Stimulated activated CD4-positive, alpha-beta T cell treated with anti-CD3 and anti-CD28 coated beads, Interleukin-12 subunit alpha, Interleukin-12 subunit beta, amount 100 ng/mL, for 4 hours (primary cell): ENCODE measurements at regions not wholly inside any gene's neighbourhood (a gene's known extent, or its start where the extent isn't known, plus 50 kb on each side); places are given as distances from the start of the nearest gene placed in this dataset.
"Not testable (repeated sequence)": the region's sequence is repeated elsewhere in the genome, so short reads cannot be mapped to it uniquely, and the experiment has no call there.

Experiments
- DNase-seq: peaks from one replicate; pipeline ENCODE4 v3.0.0-alpha.2; 2020

GRCh38 chr16:65392806-65393565, 271.1 kb upstream of the CDH11 start:
- no peak for DNase-seq

DNA sequence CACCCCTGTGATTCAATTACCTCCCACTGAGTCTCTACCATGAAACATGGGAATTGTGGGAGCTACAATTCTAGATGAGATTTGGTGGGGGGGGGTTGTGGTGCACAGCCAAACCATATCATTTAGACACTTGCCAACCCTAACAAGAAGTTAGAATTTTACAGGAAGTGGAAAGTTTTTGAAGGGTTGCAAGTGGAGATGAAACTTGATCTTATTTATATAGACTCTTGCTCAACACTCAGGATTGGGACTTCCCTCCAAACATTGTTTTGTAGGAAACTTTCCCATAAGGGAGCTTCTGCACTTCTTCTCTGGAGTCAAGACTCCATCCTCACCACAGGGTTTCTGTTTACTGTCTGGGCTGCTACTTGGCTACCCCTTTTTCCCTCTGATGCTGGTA, 266.7 kb upstream of the CDH11 start:
- no peak for DNase-seq

- DNase-seq = no peak
These were observed 264.8 kb upstream of the CDH11 start for GRCh38 chr16:65386672-65387071.

- DNase-seq = no peak
These were observed 262.6 kb upstream of the CDH11 start for GRCh38 chr16:65384441-65384840.

DNA sequence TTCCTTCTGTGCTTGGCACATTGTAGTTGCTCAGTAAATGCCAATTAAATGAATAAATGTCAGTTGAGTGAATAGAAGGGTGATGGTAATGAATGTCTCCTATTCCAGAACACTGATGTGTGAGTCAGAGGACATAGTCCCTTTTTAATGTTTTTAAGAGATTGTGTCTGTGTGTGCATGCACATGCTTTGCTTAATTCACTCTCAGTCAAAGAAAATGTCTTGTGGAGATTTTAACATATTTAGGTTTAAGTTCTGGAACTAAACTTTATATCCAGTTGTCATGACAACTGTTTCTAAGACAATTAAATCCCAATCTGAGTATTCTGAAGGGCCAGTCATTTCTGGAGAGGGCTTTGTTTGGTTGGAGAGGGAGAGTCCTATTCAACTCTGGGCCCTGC, 255.3 kb upstream of the CDH11 start:
- no peak for DNase-seq

GRCh38 chr16:65376601-65377000, 254.7 kb upstream of the CDH11 start:
- no peak for DNase-seq

GRCh38 chr16:65375651-65376050, 253.8 kb upstream of the CDH11 start:
- DNase-seq = no peak

DNA sequence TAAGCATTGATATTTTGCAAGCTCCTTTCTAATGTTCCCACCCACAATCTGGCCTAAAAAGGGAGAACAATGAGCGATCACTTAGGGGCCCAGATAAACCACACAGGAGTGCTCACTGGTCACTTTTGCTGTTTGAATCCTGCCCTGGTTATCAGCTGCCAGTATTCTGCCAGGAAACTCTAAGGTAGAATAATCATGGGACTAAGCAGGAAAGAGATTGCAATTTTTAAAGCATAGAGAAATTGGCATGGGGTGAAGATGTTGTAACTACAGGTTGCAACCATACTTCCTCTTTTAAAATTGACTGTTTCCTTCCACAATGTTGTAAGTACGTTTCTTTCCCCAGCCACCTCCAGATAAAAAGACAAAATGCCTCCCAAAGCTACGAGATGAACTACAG, 251.2 kb upstream of the CDH11 start:
- no peak for DNase-seq

- no peak for DNase-seq
These were observed 250.3 kb upstream of the CDH11 start for GRCh38 chr16:65372171-65372570.

DNA sequence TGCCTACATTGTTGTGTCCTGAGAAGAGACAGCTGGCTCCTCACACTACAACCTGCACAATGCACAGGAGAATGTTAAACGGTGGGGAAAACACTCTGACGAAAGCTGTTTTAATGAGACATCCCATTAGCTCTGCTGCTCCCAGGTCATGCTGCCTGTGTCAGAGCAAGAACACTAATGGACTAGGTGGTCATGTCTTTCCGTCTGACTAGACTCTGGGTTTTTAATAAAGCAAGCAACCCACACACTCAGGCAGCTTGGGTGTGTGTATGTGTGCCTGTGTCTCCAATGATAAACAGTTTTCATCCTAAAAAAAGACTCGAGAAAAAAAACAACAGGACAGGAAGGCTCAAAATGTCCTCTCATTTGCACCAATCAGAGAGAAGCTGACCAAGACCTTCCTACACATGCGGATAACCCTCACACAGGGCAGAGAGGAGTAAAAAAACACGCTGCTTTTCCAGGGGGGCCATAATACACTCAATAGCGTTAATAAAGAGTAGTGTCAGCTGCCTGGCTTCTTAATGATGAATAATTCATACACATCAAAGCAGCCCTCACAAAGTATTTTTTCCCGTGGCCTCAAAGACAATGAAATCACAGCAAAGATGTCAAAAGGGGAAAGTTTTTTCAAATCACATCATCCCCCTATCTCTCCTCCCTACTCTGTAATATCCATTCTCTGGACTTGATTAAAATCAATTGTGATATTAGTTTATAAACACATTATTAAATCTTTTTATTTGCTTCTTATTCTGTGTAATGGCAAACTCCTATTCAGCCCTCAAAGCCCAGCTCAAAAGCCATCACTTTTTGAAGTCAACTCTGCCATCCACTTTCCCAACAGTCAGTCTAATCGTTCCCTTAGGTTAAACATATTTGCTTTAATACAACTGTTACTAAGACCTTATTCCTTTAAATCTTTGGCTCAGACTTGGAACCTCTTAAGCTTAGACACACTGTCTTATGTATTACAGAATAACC, 244.2 kb upstream of the CDH11 start:
- no peak for DNase-seq

GRCh38 chr16:65356721-65357120, 234.9 kb upstream of the CDH11 start:
- not testable (repeated sequence) for DNase-seq

DNA sequence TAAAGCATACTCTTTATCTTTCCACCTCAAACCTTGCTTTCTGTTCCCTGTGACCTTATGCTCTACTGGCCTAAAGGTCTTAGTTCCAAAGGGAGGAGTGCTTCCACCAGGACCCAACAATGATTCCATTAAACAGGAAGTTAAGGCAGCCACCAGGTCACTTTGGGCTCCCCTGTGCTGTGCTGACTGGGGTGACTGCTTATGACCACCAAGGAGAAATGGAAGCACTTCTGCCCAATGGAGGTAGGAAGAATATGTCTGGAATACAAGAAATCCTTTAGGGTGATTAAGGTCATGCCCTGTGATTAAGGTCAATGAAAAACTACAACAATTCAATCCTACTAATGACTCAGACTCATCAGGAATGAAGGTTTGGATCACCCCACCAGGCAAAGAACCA, 233.8 kb upstream of the CDH11 start:
- DNase-seq = no peak

- DNase-seq = no peak
These were observed 231.3 kb upstream of the CDH11 start for GRCh38 chr16:65353183-65353582.

GRCh38 chr16:65349626-65350025, 227.8 kb upstream of the CDH11 start:
- DNase-seq = no peak

- no peak for DNase-seq
These were observed 221.7 kb upstream of the CDH11 start for GRCh38 chr16:65343556-65343955.

DNA sequence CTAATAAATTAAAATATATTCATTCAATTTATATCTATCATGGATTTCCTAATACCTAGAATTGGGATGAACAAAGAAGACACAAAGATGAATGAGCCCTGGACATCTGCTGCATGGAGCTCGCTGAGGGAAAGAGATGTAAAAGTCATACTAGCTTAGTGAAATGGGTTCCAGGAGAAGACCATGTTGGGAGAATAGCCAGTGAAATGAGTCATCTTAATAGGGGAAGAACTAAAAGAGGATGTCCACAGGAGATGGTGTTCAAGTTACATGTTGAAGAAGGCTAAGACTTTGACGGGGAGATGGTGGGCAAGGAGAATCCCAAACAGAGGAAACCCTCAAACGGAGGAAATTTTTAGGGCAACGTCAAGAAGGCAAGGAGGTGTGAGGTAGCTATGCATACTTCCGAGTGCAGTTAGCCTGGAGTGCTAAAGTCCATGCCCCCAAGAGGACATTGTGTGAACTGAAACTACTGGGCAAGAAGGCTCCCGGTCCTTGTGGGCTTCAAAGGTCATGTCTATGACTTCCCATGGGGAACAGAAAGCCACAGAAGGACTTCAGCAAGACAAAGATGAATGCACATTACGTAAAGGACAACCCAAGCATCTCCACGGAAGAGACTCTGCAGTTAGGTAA, 220.5 kb upstream of the CDH11 start:
- no peak for DNase-seq

DNA sequence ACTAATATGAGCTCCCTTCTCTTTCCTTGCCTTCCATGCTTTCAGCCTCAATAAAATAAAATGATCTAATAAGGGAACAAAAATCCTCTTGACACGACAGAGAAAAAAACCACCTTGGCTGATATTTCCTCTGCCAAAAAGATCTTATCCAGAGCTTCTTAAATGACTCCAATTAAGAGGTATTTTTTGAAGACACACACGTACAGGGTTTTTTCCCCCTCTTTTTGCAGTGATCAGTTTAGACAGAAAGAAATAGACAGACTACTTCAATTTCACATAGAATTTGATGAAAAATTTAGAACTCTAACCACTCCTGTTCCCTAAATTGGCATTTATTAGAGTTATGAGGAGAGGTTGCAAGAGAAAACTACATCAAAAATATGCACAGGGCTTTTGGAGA, 217.2 kb upstream of the CDH11 start:
- no peak for DNase-seq

DNA sequence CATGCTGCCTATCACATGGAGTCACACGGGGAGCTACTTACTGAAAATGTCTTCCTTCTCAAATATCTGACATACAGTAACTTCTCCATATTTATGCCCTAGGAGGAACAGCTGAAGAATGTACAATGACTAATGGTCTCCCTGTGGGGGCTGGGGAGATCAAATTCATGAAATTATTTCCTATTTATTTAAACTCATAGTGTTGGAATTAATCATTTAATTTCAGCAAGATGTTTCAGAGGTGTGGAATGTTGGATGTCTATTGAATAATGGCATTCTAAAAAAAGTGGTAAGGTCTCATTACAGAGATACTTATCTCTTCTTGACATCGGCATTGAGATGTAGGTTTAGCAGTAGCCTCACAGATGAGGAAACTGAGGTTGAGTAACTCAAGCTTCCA, 214.3 kb upstream of the CDH11 start:
- DNase-seq = no peak

DNA sequence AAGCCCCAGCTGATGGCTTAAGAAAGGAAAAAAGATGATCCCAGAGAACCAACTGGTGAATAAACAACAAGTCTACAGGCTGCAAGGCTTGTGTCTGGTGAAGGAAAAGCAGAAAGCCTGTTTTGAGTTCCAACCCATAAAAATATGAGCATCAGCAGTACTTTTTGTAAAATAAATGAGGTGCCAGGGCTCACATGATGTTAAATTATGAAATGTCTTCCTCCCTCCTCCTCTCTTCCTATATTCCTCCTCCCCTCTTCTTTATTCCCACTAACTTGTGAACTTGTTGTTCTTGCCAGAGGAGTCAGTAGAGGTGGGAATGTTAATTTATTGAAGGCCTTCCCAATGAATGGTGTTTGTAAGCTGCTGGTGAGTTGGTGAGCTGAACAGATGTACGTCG, 212.2 kb upstream of the CDH11 start:
- no peak for DNase-seq

- no peak for DNase-seq
These were observed 211.4 kb upstream of the CDH11 start for GRCh38 chr16:65333283-65333682.

- no peak for DNase-seq
These were observed 205.5 kb upstream of the CDH11 start for GRCh38 chr16:65327346-65327745.

GRCh38 chr16:65323655-65324237, 201.9 kb upstream of the CDH11 start:
- no peak for DNase-seq

DNA sequence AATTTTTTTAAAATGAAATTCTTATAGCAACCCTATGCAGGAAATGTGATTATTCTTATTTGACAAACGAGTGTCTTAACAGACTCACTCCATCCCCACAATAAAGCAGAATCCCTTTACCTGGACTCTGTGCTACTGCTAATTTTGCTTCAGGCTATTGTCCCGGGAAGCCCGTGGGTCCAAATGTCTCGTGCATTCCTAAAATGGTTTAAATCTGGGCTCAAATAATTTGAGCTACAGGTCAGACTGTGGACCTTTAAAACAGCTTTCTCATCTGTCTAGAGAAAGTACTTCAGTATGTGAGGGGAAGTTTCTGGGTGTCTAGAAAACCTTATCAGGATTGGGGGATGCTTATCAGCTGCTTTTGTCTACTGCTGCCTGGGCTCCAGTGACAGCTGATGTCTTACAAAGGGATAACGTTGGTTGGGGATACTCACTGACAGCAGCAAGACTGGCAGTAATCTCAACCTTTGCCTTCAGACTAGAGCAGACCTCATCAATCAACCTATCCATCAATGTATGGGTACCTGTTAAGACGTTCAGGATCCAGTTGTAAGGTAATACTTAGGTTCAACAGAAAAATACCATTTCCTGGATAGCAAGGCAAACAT, 197.9 kb upstream of the CDH11 start:
- DNase-seq = no peak
